Smooth muscle cell (in vitro differentiated cells): ENCODE measurements at regions not wholly inside any gene's neighbourhood (a gene's known extent, or its start where the extent isn't known, plus 50 kb on each side); places are given as distances from the start of the nearest gene placed in this dataset.
A peak's percentile ranks its signal among the peaks of the same experiment; 100 is the strongest.

Experiments
- DNase-seq: peaks from one replicate; lab custom pipeline; 2025; ENCODE audit not compliant: unreplicated experiment; lab: John Stamatoyannopoulos, UW
- H2AFZ ChIP-seq: fragments of 200-600 bp; sonication (generic); 2 replicates; pipeline ENCODE4 v1.6.0; 2016; ENCODE audit warnings: antibody characterized with exemption, low read depth, mild to moderate bottlenecking
- H3F3A ChIP-seq: fragments of 200-600 bp; sonication (generic); 2 replicates; pipeline ENCODE4 v1.6.0; 2017; ENCODE audit warnings: antibody characterized with exemption, low read depth
- H3K27ac ChIP-seq: fragments of 200-600 bp; sonication (generic); 2 replicates; pipeline ENCODE4 v1.5.1; 2016; ENCODE audit warnings: low read depth, mild to moderate bottlenecking
- H3K27me3 ChIP-seq: fragments of 200-600 bp; sonication (generic); 2 replicates; pipeline ENCODE4 v1.6.1; 2016; ENCODE audit warnings: low read depth, mild to moderate bottlenecking
- H3K36me3 ChIP-seq: fragments of 200-600 bp; sonication (generic); 2 replicates; pipeline ENCODE4 v1.5.1; 2016; ENCODE audit warnings: low read depth
- H3K4me1 ChIP-seq: fragments of 200-600 bp; sonication (generic); 2 replicates; pipeline ENCODE4 v1.5.1; 2016; ENCODE audit warnings: low read depth
- H3K4me2 ChIP-seq: fragments of 200-600 bp; sonication (generic); 2 replicates; pipeline ENCODE4 v1.6.0; 2016; ENCODE audit warnings: mild to moderate bottlenecking
- H3K4me3 ChIP-seq: fragments of 200-600 bp; sonication (generic); 2 replicates; pipeline ENCODE4 v1.5.1; 2016; ENCODE audit warnings: mild to moderate bottlenecking
- H3K79me2 ChIP-seq: fragments of 200-600 bp; sonication (generic); 2 replicates; pipeline ENCODE4 v1.6.0; 2016; ENCODE audit warnings: low read depth, mild to moderate bottlenecking
- H3K9ac ChIP-seq: fragments of 200-600 bp; sonication (generic); 2 replicates; pipeline ENCODE4 v1.6.0; 2016; ENCODE audit warnings: low read depth
- H3K9me3 ChIP-seq: fragments of 200-600 bp; sonication (generic); replicated peaks from 2 replicates; pipeline ENCODE4 v1.5.1; 2016; ENCODE audit warnings: low read depth
- H4K20me1 ChIP-seq: fragments of 200-600 bp; sonication (generic); 2 replicates; pipeline ENCODE4 v1.6.0; 2016; ENCODE audit warnings: low read depth
- WGBS: methylation state at CpG from one replicate; pipeline ENCODE4 v1.1.7; 2016; ENCODE audit warnings: low lambda C conversion rate; 5-methylcytosine and 5-hydroxymethylcytosine counted together
- TF ChIP-seq, protein P1 (sequence below): fragments of 200-600 bp; sonication (generic); IDR thresholded peaks from 2 replicates; pipeline ENCODE4 v1.5.1; 2017; ENCODE audit warnings: borderline replicate concordance, mild to moderate bottlenecking, antibody characterized with exemption; ENCODE audit not compliant: insufficient read depth, poor library complexity, severe bottlenecking

DNA sequence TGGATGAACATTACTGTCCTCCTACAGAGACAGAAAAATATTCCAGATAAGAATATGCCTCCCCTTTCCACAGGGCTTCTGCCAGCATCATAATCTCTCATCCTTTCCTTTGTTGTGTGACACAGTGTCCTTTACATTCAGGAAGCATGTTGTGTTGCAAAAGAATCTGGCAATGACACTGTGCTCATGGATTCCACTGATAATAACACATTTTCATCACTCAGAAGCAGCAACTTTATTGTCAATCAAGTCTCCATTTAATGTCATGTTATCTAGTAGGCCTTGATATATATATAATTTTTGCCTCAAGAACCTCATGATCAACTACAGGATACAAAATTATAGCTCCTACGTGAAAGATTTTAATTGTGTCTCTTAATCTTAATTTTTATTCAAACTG lies 833.9 kb downstream of the FSTL5 start:
- no peak overlapping the region for H3K9ac ChIP-seq
- no peak overlapping the region for H2AFZ ChIP-seq
- no peak overlapping the region for H3K27ac ChIP-seq
- H3K79me2 ChIP-seq: no peaks in the 10 kb centered on the region
- H3F3A ChIP-seq: no peaks in the 10 kb centered on the region
- 86% methylated on average over 1 of the region's 1 CpG for WGBS
- H3K4me1 ChIP-seq: no peaks in the 10 kb centered on the region
- H3K4me3 ChIP-seq: no peak overlapping the region
- H3K27me3 ChIP-seq: no peaks in the 10 kb centered on the region
- H3K9me3 ChIP-seq: no peaks in the 10 kb centered on the region
- TF ChIP-seq, protein P1, sequence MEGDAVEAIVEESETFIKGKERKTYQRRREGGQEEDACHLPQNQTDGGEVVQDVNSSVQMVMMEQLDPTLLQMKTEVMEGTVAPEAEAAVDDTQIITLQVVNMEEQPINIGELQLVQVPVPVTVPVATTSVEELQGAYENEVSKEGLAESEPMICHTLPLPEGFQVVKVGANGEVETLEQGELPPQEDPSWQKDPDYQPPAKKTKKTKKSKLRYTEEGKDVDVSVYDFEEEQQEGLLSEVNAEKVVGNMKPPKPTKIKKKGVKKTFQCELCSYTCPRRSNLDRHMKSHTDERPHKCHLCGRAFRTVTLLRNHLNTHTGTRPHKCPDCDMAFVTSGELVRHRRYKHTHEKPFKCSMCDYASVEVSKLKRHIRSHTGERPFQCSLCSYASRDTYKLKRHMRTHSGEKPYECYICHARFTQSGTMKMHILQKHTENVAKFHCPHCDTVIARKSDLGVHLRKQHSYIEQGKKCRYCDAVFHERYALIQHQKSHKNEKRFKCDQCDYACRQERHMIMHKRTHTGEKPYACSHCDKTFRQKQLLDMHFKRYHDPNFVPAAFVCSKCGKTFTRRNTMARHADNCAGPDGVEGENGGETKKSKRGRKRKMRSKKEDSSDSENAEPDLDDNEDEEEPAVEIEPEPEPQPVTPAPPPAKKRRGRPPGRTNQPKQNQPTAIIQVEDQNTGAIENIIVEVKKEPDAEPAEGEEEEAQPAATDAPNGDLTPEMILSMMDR: no peak
- DNase-seq: no peak
- no peaks in the 10 kb centered on the region for H3K36me3 ChIP-seq
- no peak overlapping the region for H3K4me2 ChIP-seq
- no peaks in the 10 kb centered on the region for H4K20me1 ChIP-seq

- TF ChIP-seq, protein P1: no peak
- Histone ChIP-seq H3K4me2 (no peak overlapping the region), H3K27ac (no peak overlapping the region), H3K36me3 (no peaks in the 10 kb centered on the region), H3K9ac (no peak overlapping the region), H3F3A (no peaks in the 10 kb centered on the region), H3K27me3 (no peaks in the 10 kb centered on the region), H3K4me1 (no peaks in the 10 kb centered on the region), H3K79me2 (no peaks in the 10 kb centered on the region), H4K20me1 (no peaks in the 10 kb centered on the region), H3K4me3 (no peak overlapping the region), H3K9me3 (no peaks in the 10 kb centered on the region), H2AFZ (no peak overlapping the region)
- DNase-seq: no peak
- 90% methylated on average over 1 of the region's 1 CpG for WGBS
Measured at GRCh38 chr4:161321706-161322105, 842.1 kb downstream of the FSTL5 start.

GRCh38 chr4:161320377-161320776 lies 843.4 kb downstream of the FSTL5 start:
- Histone ChIP-seq H3K27ac (no peak overlapping the region), H3K9me3 (no peaks in the 10 kb centered on the region), H3K4me1 (no peaks in the 10 kb centered on the region), H3F3A (no peaks in the 10 kb centered on the region), H3K79me2 (no peaks in the 10 kb centered on the region), H3K9ac (no peak overlapping the region), H3K4me2 (no peak overlapping the region), H3K36me3 (no peaks in the 10 kb centered on the region), H3K27me3 (no peaks in the 10 kb centered on the region), H4K20me1 (no peaks in the 10 kb centered on the region), H3K4me3 (no peak overlapping the region), H2AFZ (no peak overlapping the region)
- TF ChIP-seq, protein P1: peak; percentile 35
- 53% methylated on average over 4 of the region's 4 CpGs for WGBS
- no peak for DNase-seq

DNA sequence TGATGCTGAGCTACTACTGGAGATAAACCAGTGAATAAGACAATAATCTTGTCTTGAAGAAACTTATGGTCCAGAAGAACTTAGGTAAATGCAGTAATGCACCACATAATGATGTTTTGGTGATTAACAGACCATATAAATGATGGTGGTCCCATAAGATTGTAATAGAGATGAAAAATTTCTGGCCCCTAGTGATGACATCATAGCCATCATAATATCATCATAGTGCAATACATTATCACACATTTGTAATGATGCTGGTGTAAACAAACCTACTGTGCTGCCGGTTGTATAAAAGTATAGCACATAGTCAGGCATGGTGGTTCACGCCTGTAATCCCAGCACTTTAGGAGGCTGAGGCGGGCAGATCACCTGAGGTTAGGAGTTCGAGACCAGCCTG lies 846.8 kb downstream of the FSTL5 start:
- H2AFZ ChIP-seq: no peak overlapping the region
- no peaks in the 10 kb centered on the region for H4K20me1 ChIP-seq
- WGBS: 78% methylated on average over 4 of the region's 4 CpGs
- H3K27ac ChIP-seq: no peak overlapping the region
- H3K36me3 ChIP-seq: no peaks in the 10 kb centered on the region
- H3K4me3 ChIP-seq: no peak overlapping the region
- no peaks in the 10 kb centered on the region for H3F3A ChIP-seq
- DNase-seq: no peak
- H3K9ac ChIP-seq: no peak overlapping the region
- TF ChIP-seq, protein P1: no peak
- H3K4me2 ChIP-seq: no peak overlapping the region
- H3K9me3 ChIP-seq: no peaks in the 10 kb centered on the region
- no peaks in the 10 kb centered on the region for H3K79me2 ChIP-seq
- no peaks in the 10 kb centered on the region for H3K4me1 ChIP-seq
- no peaks in the 10 kb centered on the region for H3K27me3 ChIP-seq
